Mesenchymal stem cell (in vitro differentiated cells and primary cell): ENCODE measurements at regions not wholly inside any gene's neighbourhood (a gene's known extent, or its start where the extent isn't known, plus 50 kb on each side); places are given as distances from the start of the nearest gene placed in this dataset.

Experiments
- DNase-seq: peaks from one replicate; pipeline ENCODE4 v3.0.0-alpha.2; 2013
- H2AFZ ChIP-seq: one replicate; pipeline ENCODE4 v1.6.1; 2013; ENCODE audit warnings: low read depth, mild to moderate bottlenecking, control low read depth, inconsistent platforms, low read length, moderate library complexity
- H2AK5ac ChIP-seq: 2 replicates; pipeline ENCODE4 v1.6.1; 2013; ENCODE audit warnings: low read length, moderate library complexity, mild to moderate bottlenecking, inconsistent platforms; ENCODE audit not compliant: severe bottlenecking
- H2BK120ac ChIP-seq: one replicate; pipeline ENCODE4 v1.6.1; 2013; ENCODE audit warnings: low read depth, mild to moderate bottlenecking, inconsistent platforms, low read length, moderate library complexity
- H2BK12ac ChIP-seq, 2 experiments: one replicate each; pipeline ENCODE4 v1.6.1; 2013; ENCODE audit warnings: inconsistent platforms in 2 of 2, low read length in 2 of 2, mild to moderate bottlenecking in 2 of 2, moderate library complexity in 2 of 2, control low read depth in 1 of 2
- H2BK15ac ChIP-seq: one replicate; pipeline ENCODE4 v1.6.1; 2013; ENCODE audit warnings: mild to moderate bottlenecking, low read depth, inconsistent platforms; ENCODE audit not compliant: poor library complexity, severe bottlenecking
- H2BK5ac ChIP-seq: 2 replicates; pipeline ENCODE4 v1.6.1; 2013; ENCODE audit warnings: low read depth, mild to moderate bottlenecking, low read length, control low read depth, inconsistent platforms; ENCODE audit not compliant: poor library complexity, severe bottlenecking
- H3K14ac ChIP-seq, 2 experiments: one replicate each; pipeline ENCODE4 v1.6.1; 2013; ENCODE audit warnings: inconsistent platforms in 2 of 2, low read length in 2 of 2, control low read depth in 1 of 2, mild to moderate bottlenecking in 1 of 2, moderate library complexity in 1 of 2
- H3K18ac ChIP-seq, 2 experiments: one replicate each; pipeline ENCODE4 v1.6.1; 2013; ENCODE audit warnings: inconsistent platforms in 2 of 2, low read length in 2 of 2, control low read depth in 1 of 2, low read depth in 1 of 2, mild to moderate bottlenecking in 1 of 2
- H3K23ac ChIP-seq, 2 experiments: one replicate each; pipeline ENCODE4 v1.6.1; 2013; ENCODE audit warnings: inconsistent platforms in 2 of 2, low read length in 2 of 2, mild to moderate bottlenecking in 2 of 2, moderate library complexity in 2 of 2, control low read depth in 1 of 2
- H3K27ac ChIP-seq: 2 replicates; pipeline ENCODE4 v1.5.1; 2013; ENCODE audit warnings: mild to moderate bottlenecking, moderate library complexity, low read length, control low read depth, inconsistent platforms; ENCODE audit not compliant: poor library complexity, severe bottlenecking
- H3K27me3 ChIP-seq, 2 experiments: 2 replicates each; pipeline versions ENCODE4 v1.6.1 to v1.7.0; 2013; ENCODE audit warnings: low read length in 2 of 2, mild to moderate bottlenecking in 2 of 2, moderate library complexity in 2 of 2, control low read depth in 1 of 2, inconsistent platforms in 1 of 2; ENCODE audit not compliant: control insufficient read depth in 1 of 2, insufficient read depth in 1 of 2
- H3K36me3 ChIP-seq, 2 experiments: 2 replicates each; pipeline versions ENCODE4 v1.6.1 to v1.7.0; 2013; ENCODE audit warnings: low read length in 2 of 2, control low read depth in 1 of 2, inconsistent platforms in 1 of 2, low read depth in 1 of 2, mild to moderate bottlenecking in 1 of 2; ENCODE audit not compliant: insufficient read depth in 2 of 2, control insufficient read depth in 1 of 2
- H3K4ac ChIP-seq, 2 experiments: one replicate each; pipeline ENCODE4 v1.6.1; 2013; ENCODE audit warnings: inconsistent platforms in 2 of 2, low read length in 2 of 2, mild to moderate bottlenecking in 2 of 2, moderate library complexity in 2 of 2, control low read depth in 1 of 2, low read depth in 1 of 2
- H3K4me1 ChIP-seq: 2 replicates; pipeline ENCODE4 v1.6.1; 2013; ENCODE audit warnings: low read depth, low read length, control low read depth; ENCODE audit not compliant: control insufficient read depth, insufficient read depth
- H3K4me2 ChIP-seq: 2 replicates; pipeline ENCODE4 v1.6.1; 2013; ENCODE audit warnings: low read length, mild to moderate bottlenecking, inconsistent platforms; ENCODE audit not compliant: poor library complexity, severe bottlenecking
- H3K4me3 ChIP-seq, 2 experiments: 2 replicates each; pipeline versions ENCODE4 v1.5.1 to v1.7.0; 2013; ENCODE audit warnings: low read length in 2 of 2, mild to moderate bottlenecking in 2 of 2, control low read depth in 1 of 2, low read depth in 1 of 2; ENCODE audit not compliant: insufficient read depth in 1 of 2
- H3K79me1 ChIP-seq: replicated peaks from 2 replicates; pipeline ENCODE4 v1.6.1; 2013; ENCODE audit warnings: mild to moderate bottlenecking, control low read depth, low read length, inconsistent platforms; ENCODE audit not compliant: poor library complexity, severe bottlenecking
- H3K9ac ChIP-seq: 2 replicates; pipeline ENCODE4 v1.7.0; 2013; ENCODE audit warnings: mild to moderate bottlenecking, low read length, moderate library complexity
- H3K9me3 ChIP-seq: 2 replicates; pipeline ENCODE4 v1.7.0; 2013; ENCODE audit warnings: mild to moderate bottlenecking, low read length; ENCODE audit not compliant: control insufficient read depth
- H4K8ac ChIP-seq: one replicate; pipeline ENCODE4 v1.6.1; 2013; ENCODE audit warnings: inconsistent platforms, mild to moderate bottlenecking, low read length, moderate library complexity
- H4K91ac ChIP-seq: one replicate; pipeline ENCODE4 v1.6.1; 2013; ENCODE audit warnings: mild to moderate bottlenecking, low read length, inconsistent platforms
- WGBS: methylation state at CpG from one replicate; pipeline ENCODE4 v1.1.7; 2013; ENCODE audit warnings: mixed read lengths; 5-methylcytosine and 5-hydroxymethylcytosine counted together

DNA sequence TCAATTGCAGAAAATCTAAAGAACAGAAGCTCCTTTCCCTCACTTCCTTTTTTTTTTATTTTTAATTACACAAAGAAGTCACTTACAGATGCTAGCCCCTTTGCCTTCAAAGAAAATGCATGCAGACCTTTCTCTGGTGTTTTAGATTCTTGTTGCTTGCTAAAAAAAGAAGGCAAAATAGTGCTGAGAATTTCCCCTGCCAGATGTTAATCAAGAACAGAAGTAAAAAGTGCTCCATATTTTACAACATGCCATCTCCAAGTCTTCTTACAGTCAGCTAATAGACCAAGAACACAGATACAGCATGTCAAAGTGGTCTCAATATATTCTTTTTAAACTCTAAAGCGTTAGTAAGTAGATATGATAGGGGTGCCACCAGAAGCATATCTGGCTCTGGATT is 142.8 kb upstream of the RGMB start:
- Histone ChIP-seq H2AK5ac (no peak overlapping the region), H2BK120ac (no peak overlapping the region), H3K9ac (no peak overlapping the region), H3K4me1 (no peaks in the 10 kb centered on the region), H3K4ac (no peak overlapping the region), H4K91ac (no peak overlapping the region), H3K23ac (no peak overlapping the region), H3K9me3 (peaks cover 3% of the 10 kb centered on the region), H3K27me3 (no peaks in the 10 kb centered on the region), H3K79me1 (no peaks in the 10 kb centered on the region), H4K8ac (no peak overlapping the region), H3K14ac (no peak overlapping the region), H3K4me2 (no peak overlapping the region), H3K36me3 (no peaks in the 10 kb centered on the region), H2AFZ (no peak overlapping the region), H2BK5ac (no peak overlapping the region), H2BK12ac (no peak overlapping the region), H2BK15ac (no peak overlapping the region), H3K4me3 (no peak overlapping the region), H3K27ac (no peak overlapping the region), H3K18ac (no peak overlapping the region)
- no peak for DNase-seq
- WGBS = 100% methylated on average over 1 of the region's 1 CpG

DNA sequence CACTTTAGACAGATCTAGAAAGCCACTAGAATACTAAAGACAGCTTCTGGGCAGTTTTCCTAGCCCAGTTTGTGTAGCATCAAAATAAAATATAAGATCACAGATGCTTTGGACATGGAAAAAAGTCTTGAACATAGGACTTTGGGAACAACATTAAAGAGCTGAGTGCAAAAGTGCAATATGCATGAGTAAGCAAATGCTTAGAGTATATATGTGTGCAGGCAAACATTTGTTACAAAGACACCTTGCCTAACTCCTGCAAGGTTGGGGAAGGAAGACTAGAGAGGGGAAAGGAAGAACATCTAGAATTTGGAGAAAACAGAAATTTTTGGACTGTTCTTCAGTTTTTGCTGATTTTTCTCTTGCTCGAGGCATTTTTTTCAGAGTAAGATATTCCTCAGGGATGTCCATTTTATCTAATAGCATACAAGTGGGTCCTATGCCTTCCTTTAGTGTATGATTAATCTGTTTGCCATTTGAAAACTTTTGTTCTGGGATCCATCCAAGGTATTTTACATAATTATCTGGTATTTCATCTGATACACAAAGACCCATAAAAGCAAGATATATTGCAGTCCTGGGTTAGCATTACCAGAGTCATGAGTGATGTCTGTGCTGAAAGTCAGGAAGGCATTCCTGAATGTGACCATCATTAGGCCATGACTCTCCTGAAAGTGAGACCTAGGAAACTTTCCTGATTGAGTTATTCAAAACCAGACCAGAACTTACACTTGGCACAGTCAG is 142.0 kb upstream of the RGMB start:
- H2BK5ac ChIP-seq = no peak overlapping the region
- no peak overlapping the region for H4K91ac ChIP-seq
- H3K27ac ChIP-seq = no peak overlapping the region
- H3K23ac ChIP-seq = no peak overlapping the region
- no peak overlapping the region for H2AK5ac ChIP-seq
- 75% methylated on average over 1 of the region's 1 CpG for WGBS
- no peak overlapping the region for H3K14ac ChIP-seq
- no peak overlapping the region for H2AFZ ChIP-seq
- H3K9ac ChIP-seq = no peak overlapping the region
- H3K9me3 ChIP-seq = peaks cover 3% of the 10 kb centered on the region
- no peaks in the 10 kb centered on the region for H3K79me1 ChIP-seq
- H2BK120ac ChIP-seq = no peak overlapping the region
- H3K18ac ChIP-seq = no peak overlapping the region
- H2BK15ac ChIP-seq = no peak overlapping the region
- H3K4me3 ChIP-seq = no peak overlapping the region
- no peak overlapping the region for H3K4me2 ChIP-seq
- H3K27me3 ChIP-seq = no peaks in the 10 kb centered on the region
- H4K8ac ChIP-seq = no peak overlapping the region
- no peaks in the 10 kb centered on the region for H3K36me3 ChIP-seq
- no peaks in the 10 kb centered on the region for H3K4me1 ChIP-seq
- no peak overlapping the region for H3K4ac ChIP-seq
- H2BK12ac ChIP-seq = no peak overlapping the region
- peak; percentile 37 for DNase-seq

GRCh38 chr5:98635656-98636055 is 137.8 kb upstream of the RGMB start:
- Histone ChIP-seq H3K36me3 (no peaks in the 10 kb centered on the region), H3K23ac (no peak overlapping the region), H2BK5ac (no peak overlapping the region), H2BK15ac (no peak overlapping the region), H3K18ac (no peak overlapping the region), H3K27ac (no peak overlapping the region), H2AFZ (no peak overlapping the region), H2BK12ac (no peak overlapping the region), H3K9me3 (no peaks in the 10 kb centered on the region), H2AK5ac (peak overlapping the region; percentile 92), H2BK120ac (no peak overlapping the region), H3K79me1 (no peaks in the 10 kb centered on the region), H4K91ac (no peak overlapping the region), H3K14ac (no peak overlapping the region), H3K4me1 (peaks cover 4% of the 10 kb centered on the region), H3K4me2 (no peak overlapping the region), H3K9ac (no peak overlapping the region), H3K4me3 (no peak overlapping the region), H3K27me3 (no peaks in the 10 kb centered on the region), H4K8ac (no peak overlapping the region), H3K4ac (no peak overlapping the region)
- 0% methylated on average over 3 of the region's 3 CpGs for WGBS
- DNase-seq = peak; percentile 89

DNA sequence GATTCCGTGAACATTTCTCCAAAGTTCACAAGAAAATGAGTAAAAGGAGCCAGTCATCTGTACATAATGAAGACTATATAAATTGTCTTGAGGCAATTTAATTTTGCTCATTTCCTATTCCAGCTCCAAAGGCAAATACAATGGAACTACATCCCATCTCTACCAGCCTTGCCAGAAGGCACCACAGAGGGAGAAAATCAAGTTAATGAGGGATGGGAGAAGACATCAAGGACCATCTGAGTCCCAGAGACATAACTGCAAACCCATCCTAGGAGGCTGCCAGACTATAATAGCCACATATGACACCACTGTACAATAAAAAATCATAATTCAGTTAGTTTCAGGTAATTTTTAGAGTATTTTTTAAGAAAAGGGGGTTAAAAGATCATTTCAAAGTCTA is 136.3 kb upstream of the RGMB start:
- no peak overlapping the region for H2BK120ac ChIP-seq

More for the DNA sequence above, 136.3 kb upstream of the RGMB start:
- Histone ChIP-seq H3K79me1 (no peaks in the 10 kb centered on the region), H3K27ac (no peak overlapping the region), H3K18ac (no peak overlapping the region), H3K4me2 (no peak overlapping the region), H2AFZ (no peak overlapping the region), H2AK5ac (no peak overlapping the region), H3K4ac (no peak overlapping the region), H3K9ac (no peak overlapping the region), H2BK5ac (no peak overlapping the region), H2BK15ac (no peak overlapping the region), H3K27me3 (no peaks in the 10 kb centered on the region), H3K9me3 (no peaks in the 10 kb centered on the region), H3K36me3 (no peaks in the 10 kb centered on the region), H3K4me1 (peaks cover 4% of the 10 kb centered on the region), H3K14ac (no peak overlapping the region), H4K8ac (no peak overlapping the region), H3K23ac (no peak overlapping the region), H2BK12ac (no peak overlapping the region), H3K4me3 (no peak overlapping the region), H4K91ac (no peak overlapping the region)
- no CpG with 5 or more reads among the region's 1 CpG for WGBS
- no peak for DNase-seq
